SJCRH30 (cell line): ENCODE measurements at regions not wholly inside any gene's neighbourhood (a gene's known extent, or its start where the extent isn't known, plus 50 kb on each side); places are given as distances from the start of the nearest gene placed in this dataset.
A peak's percentile ranks its signal among the peaks of the same experiment; 100 is the strongest.

Experiments used
- DNase-seq, 2 experiments: peaks; one replicate each; pipeline ENCODE4 v3.0.0-alpha.2; 2015 to 2020
- H3K27ac ChIP-seq: fragments of 250-450 bp; sonication (Bioruptor Pico); 2 replicates; pipeline ENCODE4 v1.5.1; 2020; ENCODE audit warnings: mild to moderate bottlenecking, moderate library complexity
- H3K27me3 ChIP-seq: fragments of 250-450 bp; sonication (Bioruptor Pico); 2 replicates; pipeline ENCODE4 v1.5.1; 2020; ENCODE audit warnings: mild to moderate bottlenecking, moderate library complexity
- H3K36me3 ChIP-seq: fragments of 250-450 bp; sonication (Bioruptor Pico); 2 replicates; pipeline ENCODE4 v1.5.1; 2020; ENCODE audit warnings: mild to moderate bottlenecking, moderate library complexity
- H3K4me1 ChIP-seq: fragments of 250-450 bp; sonication (Bioruptor Pico); 2 replicates; pipeline ENCODE4 v1.5.1; 2020; ENCODE audit warnings: mild to moderate bottlenecking, moderate library complexity
- H3K4me3 ChIP-seq: fragments of 250-450 bp; sonication (Bioruptor Pico); 2 replicates; pipeline ENCODE4 v1.5.1; 2020; ENCODE audit warnings: mild to moderate bottlenecking, moderate library complexity
- H3K9me3 ChIP-seq: fragments of 250-450 bp; sonication (Bioruptor Pico); replicated peaks from 2 replicates; pipeline ENCODE4 v1.5.1; 2020; ENCODE audit warnings: mild to moderate bottlenecking, moderate library complexity

DNA sequence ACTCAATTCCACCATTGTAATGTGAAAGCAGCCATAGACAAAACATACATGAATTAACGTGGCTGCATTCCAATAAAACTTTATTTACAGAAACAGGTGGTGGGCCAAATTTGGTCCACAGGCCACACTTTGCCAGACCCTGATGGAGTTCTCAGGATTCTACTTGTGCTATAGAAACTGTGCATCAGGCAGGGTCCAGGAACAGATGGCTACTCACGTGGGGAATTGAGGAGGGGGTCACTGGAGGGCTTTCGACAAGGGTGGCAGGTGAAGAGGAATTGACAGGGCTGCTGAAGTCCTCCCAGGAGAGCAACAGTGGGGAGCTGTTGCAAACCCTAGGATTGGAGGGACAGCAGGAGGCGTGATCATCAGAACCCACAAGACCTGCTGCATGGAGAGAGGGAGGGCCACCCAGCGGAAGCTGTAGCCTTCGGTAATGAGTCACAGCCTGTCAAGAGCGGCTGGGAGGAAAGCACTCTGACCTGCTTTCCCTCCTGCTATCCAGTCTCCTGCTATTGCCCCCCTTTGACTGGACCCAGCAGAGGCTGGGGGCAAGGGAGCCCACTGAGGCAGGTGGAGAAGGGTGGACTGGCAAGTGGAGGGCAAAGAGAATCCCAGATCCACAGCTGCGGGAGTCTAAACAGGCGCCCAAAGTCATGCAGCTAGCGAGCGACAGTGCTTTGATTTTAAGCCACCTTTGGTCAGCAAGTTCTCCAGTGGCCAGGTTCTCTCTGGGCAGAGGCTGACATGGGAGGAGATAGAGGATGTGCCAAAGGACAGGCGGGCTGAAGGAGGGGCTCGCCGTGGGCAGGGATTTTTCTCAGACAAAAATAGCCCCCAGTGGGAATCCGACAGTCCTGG is 138.3 kb upstream of the SMIM23 start:
- H3K9me3 ChIP-seq = no peaks in the 10 kb centered on the region
- peak; percentile 78 to 85 for DNase-seq
- H3K4me3 ChIP-seq = peak overlapping the region; percentile 28
- peaks cover 20% of the 10 kb centered on the region; the same call in 1 of the 2 replicates for H3K4me1 ChIP-seq
- peak overlapping the region; percentile 54 for H3K27ac ChIP-seq
- H3K27me3 ChIP-seq = no peaks in the 10 kb centered on the region
- H3K36me3 ChIP-seq = no peaks in the 10 kb centered on the region

DNA sequence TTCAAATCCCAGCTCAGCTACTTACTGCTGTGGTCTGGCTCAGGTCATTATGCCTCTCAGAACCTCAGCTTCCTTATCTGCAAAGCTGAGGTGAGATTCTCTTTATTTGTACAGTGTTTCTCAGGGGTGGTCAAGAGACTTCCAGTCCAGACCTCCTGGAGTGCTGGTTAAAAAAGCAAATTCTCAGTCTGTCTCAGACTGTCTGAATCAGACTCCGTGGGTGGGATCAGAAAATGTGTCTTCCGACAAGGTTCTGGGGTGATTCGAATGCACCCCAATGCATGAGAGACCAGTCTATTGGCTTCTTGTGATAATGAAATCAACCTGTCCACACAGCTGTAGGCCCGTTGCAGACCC is 137.7 kb upstream of the SMIM23 start:
- no peak for DNase-seq
- Histone ChIP-seq H3K27ac (no peak overlapping the region), H3K9me3 (no peaks in the 10 kb centered on the region), H3K36me3 (no peaks in the 10 kb centered on the region), H3K27me3 (no peaks in the 10 kb centered on the region), H3K4me3 (no peak overlapping the region), H3K4me1 (peaks cover 20% of the 10 kb centered on the region; the same call in 1 of the 2 replicates)

DNA sequence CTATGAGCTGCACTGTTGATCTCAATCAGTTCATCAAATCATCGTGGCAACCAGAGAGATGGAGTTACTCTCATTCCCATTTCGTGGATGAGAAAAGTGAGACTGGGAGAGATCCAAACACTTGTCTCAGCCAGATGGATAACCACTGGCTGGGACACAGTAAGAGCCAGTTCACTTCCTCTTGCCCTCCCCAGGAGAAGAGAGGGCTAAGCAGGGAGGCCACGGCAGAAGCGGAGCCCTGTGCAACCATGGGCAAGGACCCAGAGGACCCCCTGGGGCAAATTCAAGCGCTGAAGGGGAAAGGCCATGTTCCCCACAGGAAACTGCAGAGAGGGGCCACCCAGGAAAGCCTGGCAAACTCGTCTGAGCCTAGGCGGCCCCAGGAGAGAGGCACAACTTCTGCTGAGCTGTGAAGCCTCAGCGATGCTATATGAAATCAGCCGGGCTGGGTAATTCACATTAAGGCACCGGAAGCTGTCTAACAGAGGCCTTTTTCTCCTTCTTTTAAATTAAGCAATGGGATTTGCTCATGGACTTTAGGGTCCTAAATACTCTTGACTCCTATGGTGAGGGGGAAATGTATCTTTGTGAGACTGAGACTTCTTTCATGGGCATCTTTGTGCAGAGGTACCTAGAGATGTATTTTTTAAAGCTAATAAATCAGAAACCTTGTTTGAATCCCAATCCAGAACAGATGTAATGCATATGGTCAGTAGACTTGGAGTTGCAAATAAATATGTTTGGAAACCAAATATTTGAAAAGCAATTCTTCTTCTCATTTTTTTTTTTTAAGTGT is 137.1 kb upstream of the SMIM23 start:
- Histone ChIP-seq H3K4me3 (no peak overlapping the region), H3K27ac (no peak overlapping the region), H3K27me3 (no peaks in the 10 kb centered on the region), H3K4me1 (peaks cover 20% of the 10 kb centered on the region; the same call in 1 of the 2 replicates), H3K9me3 (no peaks in the 10 kb centered on the region; the same call in 1 of the 2 replicates), H3K36me3 (no peaks in the 10 kb centered on the region)
- peak in 1 of 2 experiments; percentile 4 for DNase-seq

DNA sequence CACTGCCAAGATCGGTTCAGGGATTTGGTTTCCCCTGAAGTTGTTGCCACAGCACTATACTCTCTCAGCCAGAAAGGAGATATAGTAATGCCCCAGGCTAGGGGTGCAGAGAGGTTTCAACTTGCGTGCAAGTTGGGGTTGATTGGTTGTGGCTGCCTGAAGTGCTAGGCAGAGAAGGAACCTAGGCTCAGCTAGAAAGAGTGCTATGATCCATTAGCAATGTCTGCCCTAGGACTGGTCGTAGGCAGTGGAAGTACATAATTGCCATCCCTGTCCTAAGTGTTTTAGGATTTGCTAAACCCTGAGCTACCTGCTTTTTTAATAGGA is 136.6 kb upstream of the SMIM23 start:
- Histone ChIP-seq H3K4me3 (no peak overlapping the region), H3K27ac (no peak overlapping the region), H3K9me3 (no peaks in the 10 kb centered on the region; the same call in 1 of the 2 replicates), H3K4me1 (peaks cover 20% of the 10 kb centered on the region; the same call in 1 of the 2 replicates), H3K36me3 (no peaks in the 10 kb centered on the region), H3K27me3 (no peaks in the 10 kb centered on the region)
- DNase-seq = peak in 1 of 2 experiments; percentile 44

DNA sequence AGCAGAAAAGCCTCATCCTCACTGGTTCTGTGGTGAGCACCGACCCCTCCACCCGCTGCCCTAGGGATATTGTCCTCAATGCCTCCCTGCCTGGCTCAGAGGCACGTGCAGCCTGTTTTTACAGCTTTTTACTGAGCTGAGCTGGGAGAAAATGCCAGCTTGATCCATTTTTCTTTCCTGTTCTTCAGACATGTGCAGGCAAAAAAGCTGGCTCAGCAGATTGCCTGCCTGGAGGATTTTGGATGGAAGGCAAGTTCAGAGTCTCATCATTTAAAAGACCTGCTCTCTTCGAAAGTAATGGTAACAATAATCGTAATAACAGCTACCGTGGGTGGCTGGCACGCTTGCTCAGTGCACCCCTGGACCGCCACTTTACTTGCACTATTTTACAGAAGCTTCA is 135.0 kb upstream of the SMIM23 start:
- Histone ChIP-seq H3K36me3 (no peaks in the 10 kb centered on the region), H3K27me3 (no peaks in the 10 kb centered on the region), H3K27ac (no peak overlapping the region), H3K9me3 (no peaks in the 10 kb centered on the region; the same call in 1 of the 2 replicates), H3K4me1 (peaks cover 20% of the 10 kb centered on the region; the same call in 1 of the 2 replicates), H3K4me3 (no peak overlapping the region)
- DNase-seq = no peak

DNA sequence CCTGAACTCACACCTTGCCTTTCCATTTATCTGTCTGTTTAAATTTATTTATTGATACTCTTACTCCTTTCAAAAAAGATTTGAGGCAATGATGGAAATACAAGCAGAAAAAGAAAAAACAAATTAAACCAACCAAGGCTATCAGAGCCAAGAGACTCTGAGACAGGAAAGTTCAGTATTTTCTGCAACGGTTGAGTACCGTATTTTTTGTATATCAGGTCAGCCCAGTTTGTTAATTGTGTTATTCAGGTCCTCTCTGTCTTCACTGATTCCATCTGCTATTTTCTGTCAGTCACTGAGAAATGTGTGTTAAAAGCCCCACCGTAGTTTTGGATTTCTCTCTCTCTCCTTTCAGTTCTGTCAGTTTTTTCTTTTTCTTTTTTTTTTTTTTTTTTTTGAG is 134.5 kb upstream of the SMIM23 start:
- no peak overlapping the region for H3K4me3 ChIP-seq
- no peaks in the 10 kb centered on the region; the same call in 1 of the 2 replicates for H3K9me3 ChIP-seq
- DNase-seq = no peak
- H3K36me3 ChIP-seq = no peaks in the 10 kb centered on the region
- no peaks in the 10 kb centered on the region for H3K27me3 ChIP-seq
- H3K4me1 ChIP-seq = peaks cover 15% of the 10 kb centered on the region; the same call in 1 of the 2 replicates
- no peak overlapping the region for H3K27ac ChIP-seq

DNA sequence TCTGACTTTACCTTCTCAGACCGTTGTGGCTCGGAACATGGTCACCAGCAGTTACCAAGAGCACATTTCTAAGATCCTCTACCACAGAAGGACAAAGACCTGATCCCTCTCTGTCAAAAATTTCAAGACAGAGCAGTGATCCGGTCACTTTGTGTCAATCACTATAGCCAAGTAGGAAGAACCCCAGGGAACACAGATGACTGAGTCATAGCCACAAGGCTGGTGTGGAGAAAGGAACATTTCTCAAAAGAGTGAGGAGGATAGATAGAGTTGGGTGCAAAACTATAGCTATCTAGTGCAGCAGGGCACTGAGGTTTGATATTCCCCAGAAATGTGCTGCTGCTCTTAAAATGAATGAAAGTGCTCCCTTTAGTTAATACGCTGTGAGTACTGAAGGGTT is 130.7 kb upstream of the SMIM23 start:
- DNase-seq = no peak
- no peak overlapping the region for H3K27ac ChIP-seq
- H3K4me1 ChIP-seq = no peaks in the 10 kb centered on the region
- no peaks in the 10 kb centered on the region for H3K36me3 ChIP-seq
- no peaks in the 10 kb centered on the region for H3K27me3 ChIP-seq
- H3K4me3 ChIP-seq = no peak overlapping the region
- H3K9me3 ChIP-seq = no peaks in the 10 kb centered on the region; the same call in 1 of the 2 replicates

DNA sequence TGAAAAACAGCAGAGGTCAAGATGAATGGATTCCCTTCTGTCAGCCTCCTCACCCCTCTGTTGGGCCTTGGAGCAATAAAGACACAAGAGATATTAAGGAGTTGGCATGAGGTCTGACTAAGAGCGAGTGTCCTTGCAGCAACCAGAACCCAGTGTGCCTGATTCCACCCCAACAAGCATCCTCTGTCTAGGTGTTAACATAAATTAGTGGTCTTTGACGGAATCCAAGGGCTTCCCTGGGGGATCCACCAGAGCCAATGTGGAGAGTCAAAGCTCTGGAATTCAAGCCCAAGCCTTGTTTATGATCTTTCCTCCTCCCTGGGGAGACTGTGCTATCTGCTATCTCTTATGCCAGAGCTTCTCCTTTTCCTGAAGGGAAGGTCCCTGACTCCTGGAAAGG is 128.1 kb upstream of the SMIM23 start:
- Histone ChIP-seq H3K4me3 (no peak overlapping the region), H3K4me1 (no peaks in the 10 kb centered on the region), H3K9me3 (no peaks in the 10 kb centered on the region; the same call in 1 of the 2 replicates), H3K27me3 (no peaks in the 10 kb centered on the region), H3K27ac (no peak overlapping the region), H3K36me3 (no peaks in the 10 kb centered on the region)
- DNase-seq = no peak

DNA sequence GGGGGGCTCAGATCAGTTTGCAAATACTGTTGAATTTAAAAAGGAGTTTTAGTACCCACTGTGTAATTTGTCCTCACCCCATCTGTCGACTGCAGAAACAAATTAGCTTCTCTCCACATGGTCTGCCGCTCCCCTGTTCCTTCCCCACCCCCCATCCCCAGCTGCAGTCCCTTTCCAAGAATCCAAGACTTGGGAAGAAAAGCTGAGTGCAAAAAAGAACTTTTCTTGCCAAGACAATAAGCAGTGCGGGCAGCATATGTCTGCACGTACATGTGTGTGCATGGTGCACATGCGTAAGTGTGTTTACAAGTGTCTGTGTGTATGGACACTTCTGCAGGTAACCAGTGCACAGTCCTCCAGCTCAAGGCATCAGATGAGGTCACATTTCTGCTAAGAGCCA is 125.7 kb upstream of the SMIM23 start:
- Histone ChIP-seq H3K4me3 (no peak overlapping the region), H3K27me3 (0 out of 2 replicates have a peak, but pooled peaks cover 6% of the 10 kb centered on the region), H3K36me3 (no peaks in the 10 kb centered on the region), H3K4me1 (no peaks in the 10 kb centered on the region), H3K27ac (no peak overlapping the region), H3K9me3 (no peaks in the 10 kb centered on the region)
- DNase-seq = no peak

DNA sequence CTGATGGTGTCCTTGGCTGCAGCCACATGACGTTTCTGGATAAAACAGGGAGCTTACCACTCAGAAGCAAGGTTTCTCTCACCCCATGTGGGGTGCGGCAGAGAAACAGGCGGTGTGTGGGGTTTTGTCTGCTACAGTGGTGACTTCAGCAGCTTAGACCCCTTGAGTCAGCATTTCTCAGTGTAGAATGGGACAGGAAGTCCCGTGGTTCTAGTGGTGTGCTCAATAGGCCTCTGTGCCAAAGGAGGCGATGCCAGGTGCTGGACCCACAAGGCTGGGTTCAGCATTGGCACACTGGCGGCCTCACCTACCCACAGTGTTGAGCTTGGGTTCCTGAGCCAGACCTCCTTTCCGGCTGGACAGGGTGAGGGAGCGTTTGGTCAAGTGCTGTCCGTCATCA is 125.2 kb upstream of the SMIM23 start:
- no peaks in the 10 kb centered on the region for H3K9me3 ChIP-seq
- H3K27me3 ChIP-seq = 0 out of 2 replicates have a peak, but pooled peaks cover 7% of the 10 kb centered on the region
- no peak for DNase-seq
- no peak overlapping the region for H3K27ac ChIP-seq
- H3K4me3 ChIP-seq = no peak overlapping the region
- H3K36me3 ChIP-seq = no peaks in the 10 kb centered on the region
- H3K4me1 ChIP-seq = no peaks in the 10 kb centered on the region

DNA sequence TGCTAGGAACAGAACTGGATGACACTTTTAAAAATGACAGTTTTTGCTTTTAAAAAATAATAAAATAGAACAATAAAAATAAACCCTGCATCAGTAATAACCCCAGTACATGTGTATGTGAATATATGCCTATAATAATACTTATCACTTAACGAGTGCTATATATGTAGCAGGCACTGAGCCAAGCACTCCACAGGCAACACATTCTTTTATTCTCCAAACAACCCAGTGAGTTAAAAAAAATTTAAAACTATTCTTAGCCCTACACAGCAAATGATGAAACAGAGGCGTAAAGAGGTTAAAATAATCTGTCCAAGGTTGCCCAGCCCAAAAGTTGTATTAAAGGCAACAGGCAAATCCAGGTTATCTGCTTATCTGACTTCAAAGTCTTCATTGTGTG is 124.5 kb upstream of the SMIM23 start:
- Histone ChIP-seq H3K4me3 (no peak overlapping the region), H3K9me3 (no peaks in the 10 kb centered on the region), H3K4me1 (no peaks in the 10 kb centered on the region), H3K36me3 (no peaks in the 10 kb centered on the region), H3K27ac (no peak overlapping the region), H3K27me3 (0 out of 2 replicates have a peak, but pooled peaks cover 7% of the 10 kb centered on the region)
- DNase-seq = no peak

DNA sequence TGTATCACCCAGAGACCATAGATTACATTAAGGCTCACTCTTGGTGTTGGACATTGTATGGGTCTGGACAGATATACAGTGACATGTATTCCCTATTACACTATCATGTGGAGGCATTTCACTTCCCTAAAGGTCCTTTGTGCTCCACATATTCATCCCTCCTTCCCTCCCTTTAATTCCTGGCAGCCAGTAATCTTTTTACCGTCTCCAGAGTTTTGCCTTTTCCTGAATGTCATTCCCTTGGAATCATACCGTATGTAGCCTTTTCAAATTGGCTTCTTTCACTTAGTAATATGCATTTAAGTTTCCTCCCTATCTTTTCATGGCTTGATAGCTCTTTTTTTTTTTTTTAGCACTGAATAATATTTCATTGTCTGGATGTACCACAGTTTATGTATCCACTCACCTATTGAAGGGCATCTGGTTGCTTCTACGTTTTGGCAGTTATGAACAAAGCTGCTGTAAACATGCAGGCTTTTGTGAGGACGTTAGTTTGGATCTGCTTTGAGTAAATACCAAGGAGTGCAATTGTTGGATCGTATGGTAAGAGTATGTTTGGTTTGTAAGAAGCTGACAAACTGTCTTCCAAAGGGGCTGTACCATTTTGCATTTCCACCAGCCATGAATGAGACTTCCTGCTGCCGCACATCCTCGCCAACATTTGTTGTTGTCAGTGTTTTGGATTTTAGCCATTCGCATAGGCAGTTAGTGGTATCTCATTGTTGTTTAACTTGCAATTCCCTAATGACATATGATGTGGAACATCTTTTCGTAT is 122.1 kb upstream of the SMIM23 start:
- Histone ChIP-seq H3K4me3 (no peak overlapping the region), H3K9me3 (no peaks in the 10 kb centered on the region), H3K27me3 (0 out of 2 replicates have a peak, but pooled peaks cover 7% of the 10 kb centered on the region), H3K27ac (no peak overlapping the region), H3K36me3 (no peaks in the 10 kb centered on the region), H3K4me1 (no peaks in the 10 kb centered on the region; the same call in 1 of the 2 replicates)
- no peak for DNase-seq

DNA sequence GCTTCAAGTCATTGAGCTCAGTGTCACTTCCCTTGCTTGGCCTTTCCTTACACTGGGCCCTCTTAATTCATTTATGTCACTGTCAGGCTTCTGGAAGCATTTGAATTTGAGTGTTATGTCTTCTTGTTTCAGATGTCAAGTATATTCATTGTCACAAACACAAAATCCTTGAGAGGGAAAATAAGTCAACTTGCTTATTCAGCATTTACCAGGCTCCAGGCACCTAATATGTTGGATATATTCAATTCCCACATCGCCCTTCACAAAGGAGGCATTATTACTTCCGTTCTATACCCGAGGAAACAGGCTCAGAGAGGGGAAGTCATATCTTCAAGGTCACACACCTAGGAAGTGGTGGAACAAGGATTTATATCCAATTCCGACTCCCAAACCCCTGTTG is 121.1 kb upstream of the SMIM23 start:
- Histone ChIP-seq H3K27me3 (0 out of 2 replicates have a peak, but pooled peaks cover 7% of the 10 kb centered on the region), H3K4me1 (no peaks in the 10 kb centered on the region; the same call in 1 of the 2 replicates), H3K27ac (no peak overlapping the region), H3K36me3 (no peaks in the 10 kb centered on the region), H3K9me3 (no peaks in the 10 kb centered on the region), H3K4me3 (no peak overlapping the region)
- DNase-seq = no peak

DNA sequence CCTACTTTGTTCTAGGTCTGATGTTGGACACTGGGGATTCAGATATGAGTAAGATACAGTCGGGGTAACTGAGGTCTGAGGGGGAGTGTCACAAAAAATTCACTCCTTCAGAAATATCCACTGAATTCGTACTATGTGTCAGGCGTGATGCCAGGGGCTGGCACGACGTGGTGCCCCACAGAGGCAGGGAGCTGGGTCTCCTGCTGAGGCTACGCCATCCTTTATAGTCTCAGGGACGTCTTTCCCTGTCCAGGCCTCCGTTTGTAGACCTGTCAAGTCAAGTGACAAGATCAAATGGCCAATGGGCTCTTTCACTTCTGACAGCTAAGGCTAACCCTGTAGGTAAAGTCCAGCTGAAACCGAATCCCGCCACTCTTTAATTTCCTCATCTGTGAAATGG is 118.8 kb upstream of the SMIM23 start:
- Histone ChIP-seq H3K4me1 (no peaks in the 10 kb centered on the region; the same call in 1 of the 2 replicates), H3K27ac (no peak overlapping the region), H3K9me3 (no peaks in the 10 kb centered on the region), H3K4me3 (no peak overlapping the region), H3K27me3 (0 out of 2 replicates have a peak, but pooled peaks cover 7% of the 10 kb centered on the region), H3K36me3 (no peaks in the 10 kb centered on the region)
- no peak for DNase-seq
